NOMO-1 treated with DMSO at 0.1 percent for 48 hours (cell line): ENCODE measurements at regions not wholly inside any gene's neighbourhood (a gene's known extent, or its start where the extent isn't known, plus 50 kb on each side); places are given as distances from the start of the nearest gene placed in this dataset.
"Not testable (repeated sequence)": the region's sequence is repeated elsewhere in the genome, so short reads cannot be mapped to it uniquely, and the experiment has no call there.

Experiments
- DNase-seq: peaks from one replicate; lab custom pipeline; 2025; ENCODE audit not compliant: unreplicated experiment; lab: John Stamatoyannopoulos, UW

- DNase-seq: no peak
These were observed 488.1 kb upstream of the ARX start for GRCh38 chrX:25503826-25504225.

DNA sequence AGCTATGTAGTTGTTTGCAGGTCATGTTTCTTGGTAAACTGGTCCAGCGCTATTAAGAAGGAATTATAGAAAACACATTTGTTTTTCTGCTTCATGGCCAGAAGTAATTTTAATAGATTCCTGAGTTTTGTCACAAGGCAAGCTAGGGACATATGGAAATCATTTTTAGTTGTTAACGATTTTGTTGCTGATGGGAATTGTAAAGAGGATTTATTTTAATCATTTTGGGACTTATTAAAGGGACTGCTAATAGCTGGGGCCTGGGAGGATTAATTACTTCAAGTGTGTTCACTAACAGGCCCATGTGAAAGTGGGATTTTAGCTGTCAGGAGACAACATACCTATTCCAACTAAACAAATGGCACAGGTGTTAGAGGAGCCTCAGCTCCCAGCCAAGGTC is 492.0 kb upstream of the ARX start:
- no peak for DNase-seq

- DNase-seq: no peak
These were observed 503.5 kb upstream of the ARX start for GRCh38 chrX:25519258-25519657.

- not testable (repeated sequence) for DNase-seq
These were observed 506.8 kb upstream of the ARX start for GRCh38 chrX:25522443-25523010.

- DNase-seq: no peak
These were observed 508.1 kb upstream of the ARX start for GRCh38 chrX:25523574-25524540.

- DNase-seq: no peak
These were observed 511.4 kb upstream of the ARX start for GRCh38 chrX:25527156-25527555.

DNA sequence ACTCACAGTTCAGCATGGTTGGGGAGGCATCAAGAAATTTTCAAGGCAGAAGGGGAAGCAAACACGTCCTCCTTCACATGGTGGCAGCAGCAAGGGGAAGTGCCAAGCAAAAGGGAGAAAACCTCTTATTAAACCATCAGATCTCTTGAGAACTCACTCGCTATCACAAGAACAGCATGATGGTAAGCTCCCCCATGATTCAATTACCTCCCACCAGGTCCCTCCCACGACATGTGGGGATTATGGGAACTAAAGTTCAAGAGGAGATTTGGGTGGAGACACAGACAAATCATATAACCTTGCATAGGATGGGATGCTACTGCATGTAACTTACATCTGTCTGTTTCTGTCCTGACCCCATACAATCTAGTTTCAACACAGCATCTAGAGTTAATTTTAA is 511.8 kb upstream of the ARX start:
- no peak for DNase-seq

- DNase-seq: no peak
These were observed 515.3 kb upstream of the ARX start for GRCh38 chrX:25531096-25531495.

DNA sequence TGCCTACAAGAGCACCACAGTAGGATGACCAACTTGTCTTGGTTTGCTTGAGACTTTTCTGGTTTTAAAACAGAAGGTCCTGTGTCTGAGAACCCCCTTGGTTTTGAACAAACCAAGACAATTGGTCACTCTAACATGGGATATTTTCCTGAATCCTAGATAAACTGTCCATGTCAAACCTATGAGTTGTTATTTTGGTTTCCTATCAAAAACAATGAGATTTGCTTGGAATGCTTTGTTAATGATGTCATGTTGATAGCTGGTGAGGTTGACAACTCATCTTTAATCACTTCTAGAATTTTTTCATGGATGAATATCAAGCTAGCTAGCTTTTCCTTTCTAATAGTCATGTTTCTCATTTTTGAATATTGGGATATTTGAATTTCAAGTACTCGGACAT is 518.3 kb upstream of the ARX start:
- no peak for DNase-seq

GRCh38 chrX:25536307-25536970 is 520.7 kb upstream of the ARX start:
- DNase-seq: no peak

- DNase-seq: no peak
These were observed 521.9 kb upstream of the ARX start for GRCh38 chrX:25537699-25538098.

DNA sequence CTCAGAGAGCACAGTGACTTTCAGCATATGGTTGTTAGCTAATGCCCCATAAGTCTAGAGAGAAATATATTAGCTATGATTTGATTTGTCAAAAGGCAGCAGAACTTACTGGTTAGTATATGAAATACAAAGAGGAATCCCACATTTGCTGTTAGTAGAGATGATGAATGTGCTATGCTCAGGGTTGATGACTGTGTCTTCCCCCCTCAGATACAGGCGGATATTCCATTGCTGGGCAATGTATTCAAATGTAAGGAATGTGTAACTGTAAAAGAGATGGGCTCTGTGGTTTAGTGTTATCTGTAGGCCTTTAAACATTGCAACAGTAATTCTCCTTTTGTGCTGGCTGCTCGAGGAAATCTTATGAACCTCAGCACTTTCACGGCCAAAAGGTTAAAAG is 528.9 kb upstream of the ARX start:
- no peak for DNase-seq

DNA sequence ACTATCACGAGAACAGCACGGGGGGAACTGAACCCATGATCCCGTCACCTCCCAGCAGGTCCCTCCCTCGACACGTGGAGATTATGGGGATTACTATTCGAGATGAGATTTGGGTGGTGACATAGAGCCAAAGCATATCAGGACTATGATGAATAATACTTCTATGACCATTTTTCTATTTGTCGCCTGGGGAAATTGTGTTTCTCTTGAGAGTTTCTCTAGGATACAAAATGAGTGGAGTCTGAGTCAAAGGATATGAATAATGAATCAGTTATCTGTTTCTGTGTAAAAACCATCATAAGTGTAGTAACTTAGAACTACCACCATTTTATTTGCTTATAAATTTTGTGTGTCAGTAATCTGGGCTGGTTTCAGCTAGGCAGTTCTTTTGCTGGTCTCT is 533.0 kb upstream of the ARX start:
- no peak for DNase-seq

DNA sequence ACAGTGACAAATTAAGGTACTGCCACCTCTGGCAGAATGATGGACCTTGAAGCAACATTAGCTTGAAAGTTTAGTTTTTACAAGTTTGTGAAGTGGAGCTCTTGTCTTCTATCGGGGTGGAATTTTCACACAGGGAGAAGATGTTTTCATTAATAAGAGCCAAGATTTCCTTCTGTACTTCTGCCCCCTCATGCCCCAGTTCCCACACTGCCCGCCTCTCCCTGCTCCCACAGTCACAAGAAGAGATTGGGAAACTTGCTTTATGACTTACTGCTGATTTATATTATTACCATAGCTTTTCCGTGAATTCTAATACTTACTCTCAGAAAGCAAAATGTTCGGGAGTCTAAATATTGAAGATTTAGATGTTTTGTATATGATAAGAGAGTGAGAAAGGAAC is 539.8 kb upstream of the ARX start:
- no peak for DNase-seq

GRCh38 chrX:25558137-25558536 is 542.4 kb upstream of the ARX start:
- DNase-seq: no peak

DNA sequence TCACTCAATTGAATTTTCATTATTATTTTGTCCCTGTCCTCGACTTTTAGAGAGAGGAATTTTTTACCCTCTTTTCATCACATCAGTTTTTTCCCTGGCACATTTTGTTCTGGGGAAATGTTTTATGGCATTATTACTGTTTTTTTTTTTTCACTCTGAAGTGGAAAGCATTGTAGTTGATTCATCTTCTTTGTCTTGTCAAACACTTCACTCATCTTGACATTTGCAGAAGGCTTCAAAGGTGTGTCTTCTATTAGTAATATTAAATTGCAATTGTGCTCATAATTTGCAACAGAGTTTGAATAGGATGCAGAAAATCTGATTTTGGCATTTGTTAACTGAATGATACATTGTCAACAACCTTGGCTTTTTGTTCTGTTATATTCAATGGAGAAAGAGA is 545.4 kb upstream of the ARX start:
- DNase-seq: no peak

DNA sequence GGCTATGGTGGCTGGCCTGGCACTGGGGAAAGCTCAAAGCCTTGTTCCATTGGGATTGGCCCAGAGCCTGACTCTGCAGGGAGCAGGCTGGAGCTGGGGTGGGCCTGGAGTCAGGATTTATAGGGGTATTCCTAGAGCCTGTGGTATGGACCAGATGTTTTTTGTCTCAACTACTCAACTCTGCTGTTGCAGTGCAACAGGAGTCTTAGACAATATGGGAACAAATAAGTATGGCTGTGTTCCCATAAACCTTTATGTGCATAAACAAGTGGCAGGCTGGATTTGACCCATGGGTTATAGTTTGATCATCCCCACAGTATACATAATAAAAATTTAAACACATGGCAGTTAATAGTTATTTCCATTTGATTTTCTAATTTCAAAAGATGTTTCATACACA is 557.9 kb upstream of the ARX start:
- no peak for DNase-seq

DNA sequence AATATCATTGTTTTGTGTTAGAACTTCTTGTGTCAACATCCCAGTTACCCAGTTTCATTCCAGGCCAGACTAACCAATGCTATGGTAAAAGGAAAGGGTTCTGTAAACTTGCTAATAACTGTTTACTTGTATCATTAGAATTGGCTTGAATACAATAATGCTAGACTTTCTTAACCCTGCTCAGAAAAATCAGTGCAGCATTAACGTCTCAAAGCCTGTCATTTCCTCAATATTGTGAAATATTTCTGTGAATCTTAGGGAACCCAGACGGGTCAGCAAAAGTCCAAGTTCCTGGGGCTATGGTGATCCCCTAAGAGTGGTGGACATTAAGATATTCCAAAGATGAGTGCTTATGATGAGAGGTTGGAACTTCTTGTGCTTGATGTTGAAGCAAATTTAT is 541.2 kb upstream of the MAGEB18 start:
- DNase-seq: no peak

DNA sequence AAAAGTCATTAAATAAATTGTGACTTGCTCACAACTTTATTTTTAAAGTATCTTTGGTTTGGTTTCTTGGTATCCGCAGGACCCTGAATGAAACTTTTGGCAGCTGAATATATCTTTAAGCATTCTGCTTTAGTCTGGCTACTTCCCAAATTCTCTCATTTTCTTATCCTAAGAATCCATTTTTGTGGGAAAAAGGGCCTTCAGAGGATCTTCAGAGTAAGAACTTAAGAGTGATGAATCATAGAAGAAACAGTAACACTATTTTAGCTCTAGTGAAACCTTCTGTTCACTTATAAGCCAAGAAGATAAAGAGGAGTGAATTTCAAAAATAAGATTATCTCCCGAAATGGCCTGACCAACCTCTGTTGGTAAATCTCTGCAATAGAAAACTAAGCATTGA is 540.6 kb upstream of the MAGEB18 start:
- no peak for DNase-seq

DNA sequence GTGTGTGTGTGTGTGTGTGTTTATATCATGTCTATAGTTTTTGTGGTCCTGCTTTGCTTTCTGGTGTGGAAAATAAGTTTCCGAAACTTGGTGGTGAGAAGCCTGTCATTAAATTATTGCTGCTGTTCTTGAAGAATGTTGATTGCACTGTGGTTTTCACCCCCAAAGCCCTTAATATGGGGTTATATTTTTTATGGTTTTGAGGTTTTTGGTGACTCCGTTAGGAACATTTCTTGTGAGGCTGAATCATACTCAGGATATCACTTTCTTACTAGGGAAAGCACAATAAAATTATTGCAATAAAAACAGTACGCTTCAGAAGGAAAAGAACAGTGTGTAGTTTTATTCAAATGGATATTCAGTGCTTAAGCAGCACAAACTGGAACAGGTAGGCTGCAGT is 539.1 kb upstream of the MAGEB18 start:
- DNase-seq: no peak

GRCh38 chrX:25600776-25601175 is 537.4 kb upstream of the MAGEB18 start:
- DNase-seq: no peak

DNA sequence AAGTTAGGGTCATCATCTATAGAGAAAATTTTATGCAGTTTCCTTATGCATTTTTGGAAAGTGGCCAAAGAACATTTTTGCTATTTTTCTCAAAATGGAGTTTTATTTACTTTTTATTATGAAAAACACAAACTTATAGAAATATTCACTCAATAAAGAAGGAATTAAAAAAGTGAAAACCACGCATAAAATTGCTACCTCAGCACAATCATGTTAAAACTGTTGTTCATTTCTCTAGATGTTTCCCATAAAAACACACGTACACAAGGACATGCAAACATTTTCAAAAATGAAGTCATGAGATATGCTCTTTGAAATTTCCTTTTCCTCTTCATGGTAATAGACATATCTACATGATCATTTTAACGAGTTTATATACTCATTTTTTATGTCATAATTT is 536.8 kb upstream of the MAGEB18 start:
- no peak for DNase-seq
